HG02571 (cell line): ENCODE measurements at regions not wholly inside any gene's neighbourhood (a gene's known extent, or its start where the extent isn't known, plus 50 kb on each side); places are given as distances from the start of the nearest gene placed in this dataset.
"Not testable (repeated sequence)": the region's sequence is repeated elsewhere in the genome, so short reads cannot be mapped to it uniquely, and the experiment has no call there.

ENCODE experiments used
- ATAC-seq: cut with Tn5 transposase; IDR thresholded peaks from one replicate; pipeline ENCODE4 v1.9.1; 2021; ENCODE audit warnings: mild to moderate bottlenecking, moderate library complexity; ENCODE audit not compliant: unreplicated experiment

DNA sequence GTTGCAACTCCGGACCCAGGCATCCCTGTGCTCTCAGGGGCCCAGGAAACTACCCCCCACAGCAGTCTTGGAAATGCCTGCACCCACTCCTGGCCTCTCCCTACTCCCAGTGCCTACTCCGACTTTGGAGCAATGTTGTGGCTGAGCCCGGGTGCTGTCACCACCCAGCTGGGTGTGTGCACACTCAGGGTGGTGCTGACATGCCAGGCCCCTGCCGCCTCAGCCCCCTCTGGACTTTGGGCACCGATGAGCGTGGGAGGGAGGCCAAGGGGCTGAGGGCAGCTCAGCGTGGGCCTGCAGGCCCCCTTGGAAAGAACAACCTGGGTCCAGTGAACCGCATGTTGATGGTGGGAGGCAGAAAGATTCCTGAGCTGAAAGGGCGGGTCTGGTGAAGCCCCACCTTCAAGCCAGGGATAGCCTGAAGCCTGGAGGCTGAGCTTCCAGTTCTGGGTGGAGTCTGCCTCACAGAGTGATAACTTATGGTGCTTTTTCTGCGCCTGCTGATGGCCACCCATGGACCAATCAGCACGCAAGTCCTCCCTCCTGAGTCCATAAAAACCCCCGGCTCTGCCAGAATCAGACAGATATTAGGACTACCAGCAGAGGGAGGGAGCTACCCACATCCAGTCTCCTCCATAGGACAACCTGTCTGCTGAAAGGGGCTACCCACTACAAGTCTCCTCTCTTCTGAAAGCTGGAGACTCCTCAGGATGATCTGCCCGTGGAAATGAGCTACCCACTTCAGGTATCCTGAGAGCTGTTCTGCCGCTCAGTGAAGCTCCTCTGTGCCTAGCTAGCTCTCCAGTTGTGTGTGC lies 380.4 kb upstream of the SORCS1 start:
- no peak for ATAC-seq

DNA sequence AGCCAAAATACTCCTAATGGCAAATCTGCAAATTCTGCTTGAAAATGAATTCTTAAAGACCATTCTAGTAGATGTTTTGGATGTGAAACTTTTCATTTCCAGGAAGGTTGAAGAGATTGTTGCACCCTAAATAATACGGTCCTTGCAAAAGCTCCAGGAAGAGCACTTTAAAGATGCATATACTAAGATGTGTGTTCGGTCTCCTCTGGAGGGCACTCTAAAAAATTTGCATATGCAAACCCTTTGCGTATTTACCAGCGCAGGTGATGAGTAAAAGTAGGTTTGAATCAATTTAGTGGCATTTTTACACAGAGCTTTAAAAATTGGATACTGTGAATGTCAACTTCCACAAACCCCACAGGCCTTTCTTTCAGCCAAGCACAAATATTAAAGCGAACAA lies 378.1 kb upstream of the SORCS1 start:
- no peak for ATAC-seq

DNA sequence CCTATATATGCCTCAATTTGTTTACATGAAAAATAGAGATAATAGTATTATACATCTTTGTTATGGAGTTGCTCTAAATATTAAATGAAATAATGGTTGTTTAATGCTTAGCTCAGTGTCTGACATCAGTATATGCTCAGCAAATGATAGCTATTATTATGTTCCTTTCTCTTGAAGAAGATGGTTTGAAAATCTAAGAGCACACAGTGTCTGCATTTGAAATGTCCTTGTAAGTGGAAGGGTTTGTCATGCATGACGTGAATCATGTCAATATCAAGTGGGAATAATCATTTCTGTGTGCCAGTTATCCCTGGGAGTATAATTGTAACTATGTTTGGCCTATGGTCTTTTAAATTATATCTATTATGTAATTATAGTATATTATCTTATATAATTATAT lies 377.5 kb upstream of the SORCS1 start:
- ATAC-seq: no peak

DNA sequence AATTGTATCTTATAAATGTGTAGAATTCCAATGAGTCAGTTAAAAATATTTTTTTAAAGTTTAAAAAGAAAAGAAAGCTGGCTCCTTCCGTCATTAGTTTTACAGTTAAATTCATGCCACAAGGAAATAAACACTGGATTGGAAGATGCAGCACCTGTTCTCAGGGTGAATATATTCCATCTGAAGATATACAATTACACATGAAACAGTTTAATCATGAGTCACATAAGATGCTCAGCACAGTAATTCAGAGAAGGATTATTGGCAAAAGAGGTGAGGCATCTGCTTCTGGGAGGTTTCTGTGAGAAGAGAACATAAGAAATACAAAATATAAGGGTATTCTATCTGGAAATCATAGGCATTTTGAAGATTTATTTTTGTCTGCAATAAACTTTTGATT lies 376.5 kb upstream of the SORCS1 start:
- ATAC-seq: no peak

DNA sequence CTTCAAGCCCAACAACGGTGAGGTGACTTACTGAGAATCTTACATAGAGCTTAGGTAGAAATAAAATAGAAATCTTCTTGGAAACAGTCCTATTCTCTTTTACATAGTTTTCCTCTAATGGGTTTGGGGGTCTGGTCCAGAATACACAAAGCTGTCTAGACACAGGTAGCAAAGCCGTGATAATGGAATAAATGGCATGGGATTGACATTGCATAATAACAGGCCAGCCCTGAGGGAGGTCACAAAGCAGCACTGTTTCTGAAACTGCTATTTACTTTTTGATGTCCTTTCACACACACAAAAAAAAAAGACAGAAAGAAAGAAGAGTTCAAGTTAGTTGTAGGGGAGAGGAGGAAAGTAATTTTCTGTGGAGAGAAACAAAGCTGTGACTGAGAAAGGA lies 364.8 kb upstream of the SORCS1 start:
- ATAC-seq: no peak

DNA sequence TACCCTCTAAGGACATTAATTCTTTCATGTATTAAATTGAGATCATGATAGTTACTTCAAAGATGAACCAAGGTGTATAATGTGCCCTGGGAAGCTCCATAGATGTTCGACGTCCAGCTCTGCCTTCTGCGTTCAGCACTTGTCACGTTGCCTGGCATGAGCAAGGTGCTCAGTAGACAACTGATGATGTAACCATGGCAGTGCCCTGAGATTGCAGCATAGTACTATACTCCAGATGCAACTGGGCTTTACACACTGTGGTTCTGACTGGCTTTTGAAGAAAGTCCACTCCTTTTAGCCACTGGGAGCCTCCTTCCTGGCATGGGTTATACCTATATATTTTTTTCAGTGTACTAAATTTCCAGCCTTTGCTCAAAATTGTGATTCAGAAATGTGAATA lies 355.8 kb upstream of the SORCS1 start:
- no peak for ATAC-seq

DNA sequence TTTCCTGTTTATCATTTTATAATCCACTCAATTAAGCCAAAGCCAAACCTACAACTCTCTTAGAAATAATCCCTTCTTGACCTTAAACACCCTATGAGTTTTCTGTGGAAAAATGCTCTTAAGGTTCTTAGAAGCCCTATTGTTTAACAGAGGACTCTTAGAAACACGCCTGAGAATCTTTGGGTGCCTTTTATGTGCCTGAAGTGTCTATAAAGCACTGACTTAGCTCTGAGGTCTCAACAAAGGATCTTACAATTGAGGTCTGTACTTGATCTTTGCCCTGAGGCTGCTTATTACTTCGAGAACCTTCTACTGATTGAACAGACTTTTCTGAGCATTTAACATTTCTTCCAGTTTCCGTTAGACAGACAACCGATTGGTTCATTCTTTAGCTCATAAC lies 353.3 kb upstream of the SORCS1 start:
- no peak for ATAC-seq

DNA sequence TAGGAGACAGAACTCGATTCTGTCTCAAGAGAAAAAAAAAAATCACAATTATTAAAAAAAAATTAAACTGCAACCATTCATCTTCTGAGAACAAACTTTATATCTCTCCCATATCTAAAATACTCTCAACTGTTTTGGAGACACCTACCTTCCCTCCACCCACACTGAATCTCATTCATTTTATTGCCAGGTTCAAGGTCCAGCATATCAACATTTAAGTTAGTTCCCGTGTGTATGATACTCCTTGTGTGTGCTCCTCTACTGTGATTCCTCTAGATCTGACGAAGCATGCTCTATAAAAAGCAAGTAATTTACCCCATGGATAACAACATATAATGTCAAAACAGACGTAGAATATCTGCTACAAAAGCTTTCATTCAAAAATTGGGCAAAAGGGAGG lies 351.8 kb upstream of the SORCS1 start:
- no peak for ATAC-seq

DNA sequence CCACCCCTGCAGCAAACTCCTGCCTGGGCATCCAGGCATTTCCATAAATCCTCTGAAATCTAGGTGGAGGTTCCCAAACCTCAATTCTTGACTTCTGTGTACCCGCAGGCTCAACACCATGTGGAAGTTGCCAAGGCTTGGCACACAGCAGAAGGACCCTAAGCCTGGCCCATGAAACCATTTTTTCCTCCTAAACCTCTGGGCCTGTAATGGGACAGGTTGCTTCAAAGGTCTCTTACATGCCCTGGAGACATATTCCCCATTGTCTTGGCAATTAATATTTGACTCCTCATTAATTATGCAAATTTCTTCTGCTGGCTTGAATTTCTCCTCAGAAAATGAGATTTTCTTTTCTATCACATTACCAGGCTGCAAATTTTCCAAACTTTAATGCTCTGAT lies 339.5 kb upstream of the SORCS1 start:
- ATAC-seq: not testable (repeated sequence)

DNA sequence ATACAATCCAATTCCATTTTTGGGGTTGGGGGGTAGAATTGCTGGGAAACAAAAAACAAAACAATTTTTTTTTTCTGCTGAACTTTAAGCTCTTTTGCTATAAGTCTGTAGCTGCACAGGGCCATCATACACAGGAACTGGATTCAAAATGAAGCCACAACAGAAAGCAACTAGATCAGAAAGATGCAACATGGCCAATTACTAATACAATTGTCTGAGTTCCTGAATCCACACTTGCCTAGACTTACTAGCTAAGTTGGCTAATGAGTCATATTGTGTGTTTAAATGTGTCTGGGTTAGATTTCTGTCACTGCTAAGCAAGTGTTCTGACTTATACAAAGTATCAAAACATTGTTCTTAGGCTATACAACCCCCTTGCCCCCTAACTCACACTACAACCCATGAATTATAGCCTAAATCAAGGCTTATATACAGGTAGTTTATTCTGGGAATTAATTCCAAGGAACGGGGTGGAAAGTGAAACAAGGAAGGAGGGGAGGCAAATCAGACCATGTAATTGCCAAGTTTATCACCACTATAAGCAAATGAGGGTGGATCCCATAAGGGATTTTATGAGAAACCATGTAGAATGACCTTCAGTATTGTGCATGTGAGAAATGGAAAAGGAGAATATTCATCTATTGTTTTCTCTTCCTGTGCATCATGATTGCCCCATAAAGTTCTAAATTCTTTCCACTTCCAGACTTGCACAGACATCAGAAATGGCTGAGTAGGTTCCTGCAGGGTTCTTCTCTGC lies 337.9 kb upstream of the SORCS1 start:
- ATAC-seq: no peak

DNA sequence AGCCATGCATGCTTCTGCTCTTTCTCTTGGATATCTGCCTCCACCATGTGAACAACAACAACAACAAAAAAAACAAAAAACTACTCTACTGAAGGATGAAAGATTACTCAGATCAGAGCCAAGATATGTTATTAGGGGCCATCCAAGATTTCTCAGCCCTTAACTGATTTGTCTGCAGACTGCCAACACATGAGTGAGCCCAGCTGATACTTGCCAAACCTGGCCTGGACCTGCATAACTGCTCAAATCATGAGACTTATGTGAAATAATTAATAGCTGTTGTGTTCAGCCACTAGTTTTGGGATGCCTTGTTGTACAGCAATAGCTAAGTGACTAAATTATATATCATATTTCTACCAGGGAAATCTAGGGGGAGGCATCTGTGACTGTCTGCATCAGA lies 334.5 kb upstream of the SORCS1 start:
- no peak for ATAC-seq

DNA sequence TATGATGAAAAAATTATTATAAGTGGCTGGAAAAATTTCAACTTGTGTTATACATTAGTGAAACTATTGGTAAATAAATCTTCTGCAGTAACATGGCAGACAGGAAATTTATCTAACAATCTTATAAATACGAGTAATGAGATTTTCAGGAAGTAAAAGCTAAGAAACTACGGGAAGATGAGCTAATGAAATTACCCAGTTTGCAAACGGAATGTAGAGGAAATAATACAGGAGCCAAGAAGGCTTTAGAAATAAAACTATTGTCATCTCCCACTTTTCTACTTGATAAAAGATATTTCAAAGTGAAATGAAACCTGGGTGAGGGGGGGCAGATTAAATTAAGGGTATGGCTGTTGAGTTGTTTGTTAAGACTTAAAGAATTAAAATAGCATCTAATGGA lies 332.5 kb upstream of the SORCS1 start:
- ATAC-seq: no peak

DNA sequence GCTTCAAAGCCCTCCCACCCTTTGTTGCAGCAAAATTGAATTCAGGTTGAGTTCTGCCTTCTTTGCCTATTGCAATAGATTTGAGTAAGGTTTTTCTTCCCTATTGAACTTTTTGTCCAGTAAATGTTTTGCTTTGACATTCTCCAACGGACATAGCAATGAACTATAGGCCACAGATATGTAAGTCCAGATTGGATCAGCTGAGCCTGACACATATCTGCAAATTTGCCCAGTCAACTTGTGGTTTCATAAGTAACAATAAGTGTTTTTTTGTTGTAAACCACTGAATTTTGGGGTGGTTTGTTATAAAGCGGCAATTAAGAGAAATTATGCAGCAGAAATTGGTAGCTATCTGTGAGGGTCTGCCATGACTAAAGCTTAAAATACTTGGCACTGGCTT lies 332.1 kb upstream of the SORCS1 start:
- ATAC-seq: no peak

DNA sequence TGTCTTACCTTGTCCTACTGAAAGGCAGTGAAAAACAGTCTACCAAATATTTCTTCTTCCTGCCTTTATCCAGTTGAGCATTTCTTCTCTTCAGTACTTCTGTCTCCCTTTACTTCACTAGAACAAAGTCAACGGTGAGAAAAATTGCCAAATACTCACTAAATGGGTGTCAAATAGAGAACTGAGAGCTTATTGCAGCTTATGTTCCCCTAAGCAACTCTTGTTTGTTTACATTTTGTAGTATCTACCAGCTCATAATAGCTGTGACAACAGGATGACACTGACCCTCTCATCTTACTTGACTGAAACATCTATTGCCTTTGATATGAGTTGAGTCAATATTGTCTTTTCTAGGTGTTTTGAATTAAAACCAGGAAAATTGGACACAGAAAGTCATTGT lies 327.9 kb upstream of the SORCS1 start:
- ATAC-seq: no peak

DNA sequence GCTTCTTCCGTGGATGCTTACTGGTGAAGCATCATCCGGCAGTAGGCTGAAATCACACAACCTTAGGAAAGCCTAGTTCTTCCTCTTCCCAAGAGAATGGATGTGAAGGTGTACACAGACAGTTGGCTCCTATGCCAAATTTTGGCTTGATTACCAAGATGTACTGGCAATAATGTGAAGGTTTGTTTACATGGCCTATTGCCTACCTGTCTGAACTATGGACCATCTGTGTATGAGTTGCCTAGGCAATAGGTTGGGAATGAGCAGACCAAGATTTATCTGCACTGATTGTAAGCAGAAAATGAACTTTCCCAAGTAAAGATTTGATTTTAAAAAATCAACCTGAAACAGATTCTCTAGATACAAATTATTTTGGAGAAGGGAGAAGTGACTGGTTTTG lies 325.9 kb upstream of the SORCS1 start:
- ATAC-seq: no peak

DNA sequence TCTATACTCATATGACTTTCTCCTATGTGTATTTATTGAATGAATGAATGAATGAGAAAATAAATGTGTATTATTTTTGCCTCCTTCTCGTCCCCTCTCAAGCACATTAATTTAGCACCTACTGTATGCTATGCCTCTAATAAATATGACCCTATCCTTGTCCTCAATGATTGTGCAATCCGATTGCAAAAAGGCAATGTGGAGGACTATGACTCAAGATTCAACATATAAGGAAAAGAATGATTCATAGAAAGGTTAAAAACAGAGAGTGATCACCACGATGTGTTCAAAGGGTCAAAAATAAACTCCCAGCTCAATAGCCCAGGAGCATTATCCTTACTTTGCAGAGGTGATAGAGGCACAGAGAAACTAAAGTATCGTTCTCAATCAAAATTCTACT lies 322.8 kb upstream of the SORCS1 start:
- ATAC-seq: no peak

DNA sequence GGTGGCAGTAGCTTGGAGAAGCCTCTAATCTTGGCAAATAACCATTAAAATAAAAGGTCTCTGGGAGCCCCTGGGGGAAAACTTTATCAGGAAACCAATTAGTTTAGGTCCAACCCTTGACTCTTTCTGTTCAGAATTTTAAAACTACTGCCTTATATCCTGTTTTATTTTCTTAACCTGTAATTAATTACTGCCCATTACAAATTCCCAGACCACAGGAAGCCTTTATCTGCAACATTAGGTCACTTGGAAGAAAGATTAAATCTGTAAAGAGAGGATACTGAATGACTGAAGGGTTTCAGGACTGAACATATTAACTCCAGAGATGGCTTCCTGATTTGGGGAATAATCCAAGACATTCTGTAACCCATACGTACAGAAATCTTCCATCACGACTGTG lies 320.5 kb upstream of the SORCS1 start:
- ATAC-seq: no peak

DNA sequence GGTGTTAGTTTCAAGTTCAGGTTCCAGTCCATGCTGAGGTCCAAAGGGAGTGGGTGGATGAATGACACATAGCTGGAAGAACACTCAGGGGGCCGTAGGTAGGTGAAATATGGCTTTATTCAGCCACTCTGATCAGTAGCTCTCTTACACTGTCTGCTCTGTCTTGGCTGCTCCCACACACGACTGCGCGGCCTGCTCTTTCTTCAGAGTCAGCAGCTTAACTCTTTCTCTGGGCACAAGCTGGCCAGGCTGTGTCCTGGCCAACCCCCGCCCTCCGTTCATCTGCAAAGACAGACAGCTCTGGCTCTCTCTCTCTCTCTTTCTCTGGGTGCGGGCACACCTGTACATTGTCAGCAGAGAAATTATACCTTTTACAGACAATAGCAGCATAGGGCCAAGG lies 317.4 kb upstream of the SORCS1 start:
- no peak for ATAC-seq

DNA sequence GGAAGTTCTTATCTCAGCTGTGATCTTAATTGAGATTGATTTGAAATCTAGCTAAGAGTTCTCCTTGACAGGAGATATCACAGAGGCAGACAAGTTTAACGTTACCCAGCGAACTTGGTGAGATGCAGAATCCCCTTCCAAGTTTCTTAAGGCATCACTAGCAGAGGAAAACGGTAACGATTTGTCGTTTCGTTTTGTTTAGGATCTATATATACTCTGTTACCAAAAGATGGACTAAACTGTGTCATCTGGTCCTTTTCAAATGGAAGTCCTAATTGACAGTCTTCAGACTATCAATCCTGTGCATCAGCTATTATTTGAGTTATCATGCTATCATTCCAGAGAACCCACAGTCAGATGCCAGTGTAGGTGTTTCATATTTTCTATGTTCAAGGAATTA lies 316.7 kb upstream of the SORCS1 start:
- no peak for ATAC-seq

DNA sequence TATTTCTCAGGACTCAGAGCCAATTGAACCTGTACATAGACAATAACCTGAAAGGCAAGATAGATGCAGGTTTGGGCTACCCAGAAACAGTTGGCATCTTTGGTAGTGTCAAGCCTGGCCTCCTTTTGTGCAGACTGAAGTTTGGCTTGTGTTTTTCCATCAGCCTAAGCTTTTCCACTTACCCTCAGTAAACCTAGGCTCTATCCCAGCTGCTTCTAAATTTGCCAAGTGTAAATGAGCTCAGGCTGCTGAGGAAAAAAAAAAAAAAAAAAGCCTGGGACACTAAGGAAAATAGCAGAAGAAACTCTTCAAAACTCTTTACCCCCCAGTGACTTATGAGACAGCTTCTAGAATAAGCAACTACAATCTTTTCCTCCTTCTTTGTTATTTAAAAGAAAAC lies 316.3 kb upstream of the SORCS1 start:
- no peak for ATAC-seq

DNA sequence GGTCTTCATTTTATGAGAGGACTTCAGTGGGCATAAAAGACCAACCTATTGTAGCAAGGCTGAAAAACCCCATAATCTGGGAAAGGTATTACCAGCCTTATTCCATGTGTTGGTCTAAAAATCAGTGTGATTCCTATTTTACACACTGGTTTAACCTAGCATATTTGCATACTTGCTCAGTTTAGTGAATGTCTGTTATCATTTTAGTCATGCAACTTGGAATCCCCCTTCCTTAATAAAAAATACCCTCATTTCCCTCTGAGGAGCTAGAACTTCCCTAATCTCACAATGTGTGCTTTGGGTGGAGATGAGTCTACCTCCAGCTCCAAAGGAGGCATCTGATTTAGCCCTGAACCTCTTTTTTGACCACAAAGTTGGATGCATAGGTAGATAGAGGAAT lies 312.8 kb upstream of the SORCS1 start:
- ATAC-seq: peak; percentile 74

DNA sequence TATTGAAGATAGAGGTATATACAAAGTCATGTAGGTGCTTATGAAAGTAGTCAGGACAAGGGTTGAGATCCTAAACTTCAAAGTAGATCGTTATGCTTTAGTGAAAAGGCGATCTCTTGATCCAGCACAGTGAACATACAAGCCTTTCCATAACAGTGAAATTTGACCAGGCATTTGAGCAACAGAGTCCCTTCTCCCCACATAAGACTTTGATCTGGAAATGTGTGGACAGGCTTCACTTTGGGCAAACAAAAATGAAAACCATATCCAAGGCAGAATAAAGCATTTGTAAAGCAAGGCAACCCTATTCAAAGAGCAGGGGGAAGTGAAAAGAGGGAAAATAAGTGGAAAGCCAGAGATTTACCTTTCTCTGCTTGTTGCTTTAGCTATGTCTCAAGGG lies 311.9 kb upstream of the SORCS1 start:
- ATAC-seq: no peak

DNA sequence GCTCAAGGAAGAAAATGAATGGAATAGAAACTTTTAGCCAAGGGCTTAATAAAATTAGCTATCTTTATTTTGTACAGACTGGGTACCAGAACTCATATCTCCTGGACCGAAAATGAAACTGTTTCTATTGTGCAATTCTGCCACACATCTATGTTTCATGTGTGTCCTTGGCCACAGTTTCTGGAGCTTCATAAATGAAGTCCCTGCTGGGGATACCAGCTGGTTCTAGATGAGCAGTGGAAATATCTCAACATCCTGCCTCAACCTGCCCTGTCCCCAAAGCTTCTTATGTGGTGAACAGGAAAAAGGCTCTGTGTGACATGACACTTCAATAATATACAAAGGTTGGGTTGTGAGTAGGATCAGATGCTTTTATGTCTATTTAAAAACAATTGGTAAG lies 310.1 kb upstream of the SORCS1 start:
- ATAC-seq: no peak
